Neural cell (in vitro differentiated cells): ENCODE measurements at regions not wholly inside any gene's neighbourhood (a gene's known extent, or its start where the extent isn't known, plus 50 kb on each side); places are given as distances from the start of the nearest gene placed in this dataset.

Experiments
- H2AFZ ChIP-seq: fragments of 200-600, 300-800 bp; sonication (generic), shearing (Covaris generic); 2 replicates; pipeline ENCODE4 v1.6.0; 2014; ENCODE audit warnings: low read depth, mild to moderate bottlenecking, antibody characterized with exemption, low read length, moderate library complexity
- H3F3A ChIP-seq: fragments of 200-600 bp; shearing (Covaris generic); 2 replicates; pipeline ENCODE4 v1.6.1; 2016; ENCODE audit warnings: mild to moderate bottlenecking, moderate library complexity, mixed read lengths, antibody characterized with exemption, low read length; ENCODE audit not compliant: insufficient read depth, poor library complexity, severe bottlenecking
- H3K27ac ChIP-seq: fragments of 200-600, 300-800 bp; sonication (generic), shearing (Covaris generic); 2 replicates; pipeline ENCODE4 v1.5.1; 2014; ENCODE audit warnings: mild to moderate bottlenecking, low read length, moderate library complexity
- H3K27me3 ChIP-seq: fragments of 300-800, 200-600 bp; sonication (generic), shearing (Covaris generic); 2 replicates; pipeline ENCODE4 v1.6.0; 2014; ENCODE audit warnings: mild to moderate bottlenecking, low read depth, low read length, moderate library complexity; ENCODE audit not compliant: insufficient read depth
- H3K36me3 ChIP-seq: fragments of 300-800, 200-600 bp; sonication (generic), shearing (Covaris generic); 2 replicates; pipeline ENCODE4 v1.5.1; 2014; ENCODE audit warnings: mild to moderate bottlenecking, antibody characterized with exemption, low read length, moderate library complexity; ENCODE audit not compliant: insufficient read depth
- H3K4me2 ChIP-seq: fragments of 300-800, 200-600 bp; sonication (generic), shearing (Covaris generic); 2 replicates; pipeline ENCODE4 v1.6.0; 2014; ENCODE audit warnings: mild to moderate bottlenecking, low read length
- H3K4me3 ChIP-seq: fragments of 300-800, 200-600 bp; sonication (generic), shearing (Covaris generic); 2 replicates; pipeline ENCODE4 v1.5.1; 2014; ENCODE audit warnings: mild to moderate bottlenecking, low read length, moderate library complexity
- H3K79me2 ChIP-seq: fragments of 200-600 bp; shearing (Covaris generic); replicated peaks from 2 replicates; pipeline ENCODE4 v1.6.0; 2014; ENCODE audit warnings: mild to moderate bottlenecking, low read length, moderate library complexity; ENCODE audit not compliant: insufficient read depth
- H3K9ac ChIP-seq: fragments of 300-800, 200-600 bp; sonication (generic), shearing (Covaris generic); 2 replicates; pipeline ENCODE4 v1.6.1; 2016; ENCODE audit warnings: mild to moderate bottlenecking, low read length, mixed read lengths
- H3K9me2 ChIP-seq: fragments of 200-600 bp; shearing (Covaris generic); 2 replicates; pipeline ENCODE4 v1.6.1; 2016; ENCODE audit warnings: mild to moderate bottlenecking, low read length, mixed read lengths; ENCODE audit not compliant: insufficient read depth
- H3K9me3 ChIP-seq: fragments of 200-600, 300-800 bp; sonication (generic), shearing (Covaris generic); 2 replicates; pipeline ENCODE4 v1.6.1; 2016; ENCODE audit warnings: mild to moderate bottlenecking, mixed run types, low read length, moderate library complexity, mixed read lengths
- H4K20me1 ChIP-seq: fragments of 200-600 bp; shearing (Covaris generic); 2 replicates; pipeline ENCODE4 v1.6.1; 2016; ENCODE audit warnings: mild to moderate bottlenecking, mixed run types; ENCODE audit not compliant: insufficient read depth
- CTCF ChIP-seq: fragments of 450-650 bp; IDR thresholded peaks from 2 replicates; pipeline ENCODE4 v1.5.1; 2014; ENCODE audit warnings: antibody characterized with exemption, mild to moderate bottlenecking, moderate library complexity; ENCODE audit not compliant: poor library complexity, severe bottlenecking
- EP300 ChIP-seq: fragments of 450-650 bp; conservative IDR thresholded peaks from 2 replicates; pipeline ENCODE4 v1.6.1; 2014; ENCODE audit warnings: antibody characterized with exemption, mild to moderate bottlenecking, moderate library complexity; ENCODE audit not compliant: poor library complexity, severe bottlenecking
- EZH2 ChIP-seq: fragments of 200-600, 300-800 bp; shearing (Covaris generic), sonication (generic); IDR thresholded peaks from 2 replicates; pipeline ENCODE4 v1.6.1; 2014; ENCODE audit warnings: antibody characterized with exemption, low read length, borderline replicate concordance, mild to moderate bottlenecking; ENCODE audit not compliant: insufficient read depth, poor library complexity, severe bottlenecking
- MXI1 ChIP-seq: fragments of 450-650 bp; conservative IDR thresholded peaks from 2 replicates; pipeline ENCODE4 v1.6.1; 2014; ENCODE audit warnings: antibody characterized with exemption, mild to moderate bottlenecking; ENCODE audit not compliant: poor library complexity, severe bottlenecking
- POLR2AphosphoS5 ChIP-seq: IDR thresholded peaks from 2 replicates; pipeline ENCODE4 v1.6.1; 2012
- RAD21 ChIP-seq: fragments of 450-650 bp; conservative IDR thresholded peaks from 2 replicates; pipeline ENCODE4 v1.6.1; 2014; ENCODE audit warnings: antibody characterized with exemption, mild to moderate bottlenecking, moderate library complexity
- REST ChIP-seq: IDR thresholded peaks from 2 replicates; pipeline ENCODE4 v1.6.1; 2012; ENCODE audit warnings: borderline replicate concordance
- SMC3 ChIP-seq: fragments of 450-650 bp; conservative IDR thresholded peaks from 2 replicates; pipeline ENCODE4 v1.6.1; 2014; ENCODE audit warnings: antibody characterized with exemption, mild to moderate bottlenecking, moderate library complexity; ENCODE audit not compliant: poor library complexity
- TAF1 ChIP-seq: IDR thresholded peaks from 2 replicates; pipeline ENCODE4 v1.6.1; 2012; ENCODE audit warnings: low read depth

- H3K79me2 ChIP-seq, result no peaks in the 10 kb centered on the region
- no peak overlapping the region for H3K9ac ChIP-seq
- no peaks in the 10 kb centered on the region for H3K9me2 ChIP-seq
- H3K4me2 ChIP-seq, result no peak overlapping the region
- no peaks in the 10 kb centered on the region for H3K36me3 ChIP-seq
- no peak overlapping the region for H3K4me3 ChIP-seq
- no peaks in the 10 kb centered on the region for H4K20me1 ChIP-seq
- H3K9me3 ChIP-seq, result no peaks in the 10 kb centered on the region
- TF ChIP-seq CTCF (no peak), SMC3 (no peak), TAF1 (no peak), RAD21 (no peak), REST (no peak), EZH2 (no peak), POLR2AphosphoS5 (no peak), EP300 (no peak), MXI1 (no peak)
- H3F3A ChIP-seq, result no peaks in the 10 kb centered on the region
- H3K27ac ChIP-seq, result no peak overlapping the region
- H2AFZ ChIP-seq, result no peak overlapping the region
- H3K27me3 ChIP-seq, result no peaks in the 10 kb centered on the region
Measured at GRCh38 chrX:35150052-35150451, 207.5 kb downstream of the FAM47B start.

GRCh38 chrX:35150642-35151239 lies 208.1 kb downstream of the FAM47B start:
- H3K36me3 ChIP-seq, result no peaks in the 10 kb centered on the region
- no peak overlapping the region for H3K9ac ChIP-seq
- H3K27ac ChIP-seq, result no peak overlapping the region
- no peaks in the 10 kb centered on the region for H3K79me2 ChIP-seq
- no peaks in the 10 kb centered on the region for H3K9me3 ChIP-seq
- no peaks in the 10 kb centered on the region for H3K27me3 ChIP-seq
- no peak overlapping the region for H2AFZ ChIP-seq
- no peaks in the 10 kb centered on the region for H3F3A ChIP-seq
- TF ChIP-seq RAD21 (no peak), TAF1 (no peak), CTCF (no peak), MXI1 (no peak), POLR2AphosphoS5 (no peak), EZH2 (no peak), REST (no peak), EP300 (no peak), SMC3 (no peak)
- H3K9me2 ChIP-seq, result no peaks in the 10 kb centered on the region
- H3K4me3 ChIP-seq, result no peak overlapping the region
- H3K4me2 ChIP-seq, result no peak overlapping the region
- no peaks in the 10 kb centered on the region for H4K20me1 ChIP-seq
